Rectal smooth muscle tissue (tissue), 1 donor: ENCODE measurements at regions not wholly inside any gene's neighbourhood (a gene's known extent, or its start where the extent isn't known, plus 50 kb on each side); places are given as distances from the start of the nearest gene placed in this dataset.

ENCODE experiments used
- H3K27ac ChIP-seq: one replicate; pipeline ENCODE4 v1.7.0; 2013; ENCODE audit warnings: low read depth, low read length, inconsistent platforms
- H3K27me3 ChIP-seq: one replicate; pipeline ENCODE4 v1.7.0; 2013; ENCODE audit warnings: low read length; ENCODE audit not compliant: control insufficient read depth, insufficient read depth
- H3K36me3 ChIP-seq: one replicate; pipeline ENCODE4 v1.7.0; 2013; ENCODE audit warnings: low read length; ENCODE audit not compliant: control insufficient read depth, insufficient read depth
- H3K4me1 ChIP-seq: one replicate; pipeline ENCODE4 v1.7.0; 2013; ENCODE audit warnings: low read length; ENCODE audit not compliant: control insufficient read depth, insufficient read depth
- H3K4me3 ChIP-seq: one replicate; pipeline ENCODE4 v1.7.0; 2013; ENCODE audit warnings: low read length
- H3K9ac ChIP-seq: one replicate; pipeline ENCODE4 v1.7.0; 2013; ENCODE audit warnings: low read length

- Histone ChIP-seq H3K27ac (no peak overlapping the region), H3K36me3 (no peaks in the 10 kb centered on the region), H3K4me1 (no peaks in the 10 kb centered on the region), H3K27me3 (no peaks in the 10 kb centered on the region), H3K4me3 (no peak overlapping the region), H3K9ac (no peak overlapping the region)
These were observed 114.4 kb upstream of the OSMR start for GRCh38 chr5:38731461-38731860.

- Histone ChIP-seq H3K27me3 (no peaks in the 10 kb centered on the region), H3K36me3 (no peaks in the 10 kb centered on the region), H3K27ac (no peak overlapping the region), H3K4me3 (no peak overlapping the region), H3K9ac (no peak overlapping the region), H3K4me1 (no peaks in the 10 kb centered on the region)
These were observed 111.5 kb upstream of the OSMR start for GRCh38 chr5:38734353-38734752.

DNA sequence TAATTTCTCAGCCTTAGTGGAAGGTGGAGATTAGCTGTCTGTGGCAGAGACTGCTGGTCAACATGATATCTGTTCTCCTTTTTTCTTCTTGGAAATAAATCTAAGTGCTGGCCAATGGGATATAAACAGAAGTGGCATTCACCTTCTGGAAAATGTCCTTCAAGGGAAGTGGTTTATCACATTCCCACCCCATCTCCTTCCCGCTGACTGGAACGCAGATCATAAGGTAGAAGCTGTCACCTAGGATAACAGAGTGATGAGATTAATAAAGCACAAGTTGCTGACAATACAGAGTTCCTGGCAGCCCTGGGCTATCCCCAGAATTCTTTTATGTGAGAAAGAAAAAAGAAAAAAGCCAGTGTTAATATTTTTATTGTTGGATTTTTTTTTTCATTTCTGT lies 109.7 kb upstream of the OSMR start:
- no peak overlapping the region for H3K9ac ChIP-seq
- H3K27me3 ChIP-seq, result no peaks in the 10 kb centered on the region
- H3K4me1 ChIP-seq, result no peaks in the 10 kb centered on the region
- no peaks in the 10 kb centered on the region for H3K36me3 ChIP-seq
- no peak overlapping the region for H3K4me3 ChIP-seq
- no peak overlapping the region for H3K27ac ChIP-seq

- H3K4me1 ChIP-seq, result no peaks in the 10 kb centered on the region
- no peaks in the 10 kb centered on the region for H3K27me3 ChIP-seq
- no peak overlapping the region for H3K9ac ChIP-seq
- no peak overlapping the region for H3K27ac ChIP-seq
- no peaks in the 10 kb centered on the region for H3K36me3 ChIP-seq
- H3K4me3 ChIP-seq, result no peak overlapping the region
These were observed 107.8 kb upstream of the OSMR start for GRCh38 chr5:38737976-38738375.

GRCh38 chr5:38739011-38739704 lies 106.7 kb upstream of the OSMR start:
- no peak overlapping the region for H3K4me3 ChIP-seq
- no peaks in the 10 kb centered on the region for H3K27me3 ChIP-seq
- no peak overlapping the region for H3K27ac ChIP-seq
- no peaks in the 10 kb centered on the region for H3K4me1 ChIP-seq
- H3K36me3 ChIP-seq, result no peaks in the 10 kb centered on the region
- no peak overlapping the region for H3K9ac ChIP-seq

GRCh38 chr5:38739705-38740045 lies 106.1 kb upstream of the OSMR start:
- H3K4me1 ChIP-seq, result no peaks in the 10 kb centered on the region
- H3K36me3 ChIP-seq, result no peaks in the 10 kb centered on the region
- H3K27me3 ChIP-seq, result no peaks in the 10 kb centered on the region
- no peak overlapping the region for H3K4me3 ChIP-seq
- no peak overlapping the region for H3K9ac ChIP-seq
- H3K27ac ChIP-seq, result no peak overlapping the region

- no peaks in the 10 kb centered on the region for H3K4me1 ChIP-seq
- no peak overlapping the region for H3K27ac ChIP-seq
- H3K4me3 ChIP-seq, result no peak overlapping the region
- no peaks in the 10 kb centered on the region for H3K36me3 ChIP-seq
- no peak overlapping the region for H3K9ac ChIP-seq
- no peaks in the 10 kb centered on the region for H3K27me3 ChIP-seq
These were observed 103.0 kb upstream of the OSMR start for GRCh38 chr5:38742821-38743220.

DNA sequence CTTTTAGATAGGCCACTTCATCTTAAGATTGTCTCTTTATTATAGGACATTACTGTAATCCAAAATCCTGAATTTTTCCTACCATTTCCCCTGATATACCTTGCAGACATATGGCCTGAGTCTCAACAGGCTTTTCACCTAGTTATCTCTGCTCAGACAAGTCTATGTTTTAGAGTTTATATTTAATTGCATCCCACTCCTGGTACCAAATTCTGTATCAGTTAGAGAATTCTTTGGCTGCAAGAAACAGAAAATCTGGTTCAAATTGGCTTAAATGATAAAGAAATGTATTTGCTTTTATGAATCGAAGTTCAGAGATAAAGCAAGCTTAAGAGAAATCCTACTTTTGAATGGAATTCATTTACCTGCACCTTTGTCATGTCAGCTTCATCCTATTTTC lies 102.2 kb upstream of the OSMR start:
- Histone ChIP-seq H3K27ac (no peak overlapping the region), H3K4me1 (no peaks in the 10 kb centered on the region), H3K36me3 (no peaks in the 10 kb centered on the region), H3K27me3 (no peaks in the 10 kb centered on the region), H3K9ac (no peak overlapping the region), H3K4me3 (no peak overlapping the region)

GRCh38 chr5:38745836-38746732 lies 99.7 kb upstream of the OSMR start:
- H3K27me3 ChIP-seq, result no peaks in the 10 kb centered on the region
- no peak overlapping the region for H3K4me3 ChIP-seq
- no peak overlapping the region for H3K9ac ChIP-seq
- H3K36me3 ChIP-seq, result no peaks in the 10 kb centered on the region
- no peaks in the 10 kb centered on the region for H3K4me1 ChIP-seq
- H3K27ac ChIP-seq, result no peak overlapping the region

GRCh38 chr5:38749861-38750260 lies 96.0 kb upstream of the OSMR start:
- H3K4me3 ChIP-seq, result no peak overlapping the region
- H3K36me3 ChIP-seq, result no peaks in the 10 kb centered on the region
- H3K27ac ChIP-seq, result no peak overlapping the region
- H3K4me1 ChIP-seq, result no peaks in the 10 kb centered on the region
- H3K9ac ChIP-seq, result no peak overlapping the region
- H3K27me3 ChIP-seq, result no peaks in the 10 kb centered on the region

DNA sequence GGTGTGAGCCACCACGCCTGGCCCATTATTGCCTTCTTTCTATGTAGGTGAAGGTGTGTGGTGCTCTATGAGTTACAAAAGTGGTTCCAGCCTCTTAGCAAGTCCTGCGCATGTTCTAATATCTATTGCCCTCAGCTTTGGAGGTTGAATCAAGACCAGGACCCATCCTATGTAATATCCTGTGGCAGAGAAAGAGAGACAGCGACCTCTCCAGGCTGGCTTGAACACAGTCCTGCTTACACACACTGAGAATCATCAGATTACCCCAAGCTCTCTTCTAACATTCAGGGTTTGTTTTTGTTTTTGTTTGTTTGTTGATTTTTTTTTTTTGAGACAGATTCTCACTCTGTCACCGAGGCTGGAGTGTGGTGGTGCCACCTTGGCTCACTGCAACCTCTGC lies 94.7 kb upstream of the OSMR start:
- H3K27ac ChIP-seq, result no peak overlapping the region
- H3K4me3 ChIP-seq, result no peak overlapping the region
- H3K9ac ChIP-seq, result no peak overlapping the region
- H3K36me3 ChIP-seq, result no peaks in the 10 kb centered on the region
- H3K27me3 ChIP-seq, result no peaks in the 10 kb centered on the region
- no peaks in the 10 kb centered on the region for H3K4me1 ChIP-seq

DNA sequence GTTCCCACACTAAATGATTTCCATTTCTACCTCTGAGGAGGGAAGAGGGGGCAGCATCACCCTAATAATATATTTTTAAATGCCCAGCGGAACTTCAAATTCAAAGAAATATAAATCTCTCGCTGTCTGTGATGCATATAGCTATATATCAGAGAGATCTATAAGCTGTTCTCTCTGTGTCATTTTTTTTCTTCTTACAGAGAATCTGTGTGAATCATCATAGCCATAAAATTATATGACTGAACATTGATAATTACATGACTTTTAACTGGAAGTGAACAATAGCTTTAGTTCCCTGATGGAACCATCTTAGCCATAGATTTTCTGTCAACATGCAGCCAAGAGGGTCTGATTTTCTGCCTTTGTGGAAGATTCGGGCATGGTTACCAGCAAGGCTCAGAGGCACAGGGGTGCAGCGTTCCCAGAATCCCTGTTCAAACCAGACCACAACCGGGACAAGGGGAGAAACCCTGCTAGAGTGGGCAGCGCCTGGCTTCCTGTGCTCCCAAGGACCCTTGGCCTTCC lies 93.7 kb upstream of the OSMR start:
- no peaks in the 10 kb centered on the region for H3K36me3 ChIP-seq
- H3K4me1 ChIP-seq, result no peaks in the 10 kb centered on the region
- H3K27ac ChIP-seq, result no peak overlapping the region
- no peaks in the 10 kb centered on the region for H3K27me3 ChIP-seq
- H3K4me3 ChIP-seq, result no peak overlapping the region
- no peak overlapping the region for H3K9ac ChIP-seq

GRCh38 chr5:38752622-38753021 lies 93.2 kb upstream of the OSMR start:
- no peaks in the 10 kb centered on the region for H3K4me1 ChIP-seq
- H3K9ac ChIP-seq, result no peak overlapping the region
- no peaks in the 10 kb centered on the region for H3K27me3 ChIP-seq
- no peak overlapping the region for H3K4me3 ChIP-seq
- no peaks in the 10 kb centered on the region for H3K36me3 ChIP-seq
- H3K27ac ChIP-seq, result no peak overlapping the region
